Dedifferentiated amniotic fluid mesenchymal stem cell (primary cell): ENCODE measurements at regions not wholly inside any gene's neighbourhood (a gene's known extent, or its start where the extent isn't known, plus 50 kb on each side); places are given as distances from the start of the nearest gene placed in this dataset.
A peak's percentile ranks its signal among the peaks of the same experiment; 100 is the strongest.

Experiments
- DNase-seq: peaks from one replicate; pipeline ENCODE4 v3.0.0-alpha.2; 2016; ENCODE audit errors: extremely low spot score

DNA sequence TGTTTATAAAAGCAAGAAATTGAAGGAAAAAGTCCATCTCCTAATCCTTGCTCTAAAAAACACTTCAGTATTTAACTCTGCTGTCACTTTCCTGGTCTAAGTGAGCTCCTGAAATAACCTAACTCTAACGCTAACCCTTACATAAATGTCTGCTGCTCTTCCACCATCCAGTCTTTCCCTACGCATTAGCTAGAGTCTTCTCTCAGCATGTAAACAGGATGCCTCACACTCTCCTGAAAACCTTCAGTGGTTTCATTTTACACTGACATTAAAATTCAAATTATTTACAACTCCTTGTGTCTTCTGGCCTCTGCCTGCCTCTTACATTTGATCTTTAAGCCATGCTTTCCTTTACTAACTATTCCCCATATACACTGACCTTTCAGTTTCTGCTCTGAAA is 697.6 kb upstream of the CXADR start:
- no peak for DNase-seq

- DNase-seq: no peak
Observed at GRCh38 chr21:16821588-16821987, 691.3 kb upstream of the CXADR start.

DNA sequence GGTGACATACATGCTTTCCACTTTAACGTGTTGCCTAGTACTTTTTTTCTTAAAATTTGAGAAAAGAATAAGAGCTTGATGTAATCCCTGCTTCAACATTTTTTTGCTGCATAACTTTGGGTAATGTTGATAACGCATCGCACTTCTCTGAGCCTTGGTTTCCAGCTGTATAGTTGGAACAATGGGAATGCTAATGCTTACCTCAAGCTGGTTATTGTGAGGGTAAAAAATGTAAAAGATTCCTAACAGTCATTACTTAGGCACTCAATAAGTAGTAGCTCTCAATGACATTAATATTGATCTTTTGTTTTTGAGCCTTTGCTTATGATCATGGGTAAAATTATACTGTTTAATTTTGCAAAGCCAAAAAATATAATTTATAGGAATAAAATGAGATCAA is 683.3 kb upstream of the CXADR start:
- no peak for DNase-seq

- DNase-seq: no peak
Observed at GRCh38 chr21:16832791-16833190, 680.1 kb upstream of the CXADR start.

- no peak for DNase-seq
Observed at GRCh38 chr21:16834791-16835190, 678.1 kb upstream of the CXADR start.

GRCh38 chr21:16837321-16837720 is 675.5 kb upstream of the CXADR start:
- DNase-seq: peak; percentile 21

GRCh38 chr21:16837721-16838120 is 675.1 kb upstream of the CXADR start:
- no peak for DNase-seq

DNA sequence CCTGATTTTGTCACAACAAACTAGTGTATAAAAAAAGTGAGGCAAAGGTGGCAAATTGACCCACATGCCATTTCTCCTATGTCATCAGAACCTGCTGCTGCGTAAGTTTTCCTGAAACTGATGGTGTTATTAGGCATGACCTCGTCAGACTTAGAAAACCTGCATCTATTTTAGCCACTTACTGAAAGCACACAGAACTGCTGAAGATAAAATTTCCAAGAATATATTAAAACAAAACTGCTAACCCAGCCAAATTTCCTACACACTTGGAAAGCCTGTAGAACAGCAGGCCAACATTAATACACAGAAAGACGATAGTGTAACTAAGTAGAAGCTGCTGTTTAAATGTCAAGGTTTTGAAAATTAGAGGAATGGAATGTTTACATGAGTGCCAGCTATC is 674.5 kb upstream of the CXADR start:
- DNase-seq: peak; percentile 20

- DNase-seq: no peak
Observed at GRCh38 chr21:16840538-16840937, 672.3 kb upstream of the CXADR start.

- DNase-seq: no peak
Observed at GRCh38 chr21:16841975-16842695, 670.7 kb upstream of the CXADR start.

DNA sequence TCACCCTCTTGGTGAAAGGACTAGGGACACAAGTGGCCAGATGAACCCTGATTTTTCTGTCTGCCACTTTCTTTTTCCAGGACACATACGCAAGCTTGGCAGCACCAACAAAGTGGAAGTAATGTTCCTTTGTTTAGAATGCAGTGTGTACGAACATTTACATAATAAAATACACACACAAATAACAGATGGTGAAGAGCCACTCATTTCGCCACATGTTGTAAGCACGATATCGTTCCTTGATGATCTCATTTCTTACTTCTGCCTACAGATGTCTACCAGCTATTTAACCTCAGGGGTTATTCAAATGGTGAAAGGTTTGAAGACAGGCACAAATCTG is 670.2 kb upstream of the CXADR start:
- DNase-seq: no peak

DNA sequence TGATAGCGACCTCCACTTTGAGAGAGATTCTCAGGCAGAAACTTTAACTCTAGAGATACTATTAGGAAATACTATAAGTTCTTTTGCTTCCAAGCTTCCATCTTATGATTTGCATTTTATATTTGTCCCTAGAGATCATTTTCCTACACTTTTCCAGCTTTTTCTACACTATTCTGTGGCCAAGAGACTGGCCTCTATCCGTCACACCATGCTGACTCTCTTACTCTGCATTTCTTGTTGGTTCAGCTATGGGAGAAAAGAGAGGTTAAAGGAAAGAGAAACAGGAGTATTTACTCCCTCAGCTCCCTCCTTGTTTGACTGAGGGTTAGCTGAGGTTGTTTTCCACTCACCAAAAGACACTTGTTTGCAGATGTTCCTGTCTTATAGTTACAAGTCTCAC is 665.6 kb upstream of the CXADR start:
- no peak for DNase-seq

DNA sequence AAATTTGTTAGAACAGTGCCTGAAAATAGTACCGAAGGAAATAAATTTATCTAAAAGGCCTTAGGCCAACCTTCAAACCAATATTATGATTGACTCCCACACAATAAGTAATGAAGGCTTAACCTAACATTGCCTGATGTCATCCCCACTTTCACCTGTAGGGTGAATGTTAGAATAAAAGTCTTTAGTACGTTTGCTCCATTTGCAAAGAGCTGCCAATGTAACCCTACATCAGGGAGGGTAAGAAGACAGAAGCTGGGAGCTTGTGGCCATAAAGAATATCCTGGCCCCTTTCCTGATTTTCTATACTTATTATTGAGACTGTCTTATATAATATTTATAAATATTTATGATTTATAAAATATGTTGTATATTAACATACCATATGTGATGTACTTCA is 661.8 kb upstream of the CXADR start:
- no peak for DNase-seq

- DNase-seq: no peak
Observed at GRCh38 chr21:16855164-16855667, 657.6 kb upstream of the CXADR start.

GRCh38 chr21:16863362-16863905 is 649.4 kb upstream of the CXADR start:
- no peak for DNase-seq

DNA sequence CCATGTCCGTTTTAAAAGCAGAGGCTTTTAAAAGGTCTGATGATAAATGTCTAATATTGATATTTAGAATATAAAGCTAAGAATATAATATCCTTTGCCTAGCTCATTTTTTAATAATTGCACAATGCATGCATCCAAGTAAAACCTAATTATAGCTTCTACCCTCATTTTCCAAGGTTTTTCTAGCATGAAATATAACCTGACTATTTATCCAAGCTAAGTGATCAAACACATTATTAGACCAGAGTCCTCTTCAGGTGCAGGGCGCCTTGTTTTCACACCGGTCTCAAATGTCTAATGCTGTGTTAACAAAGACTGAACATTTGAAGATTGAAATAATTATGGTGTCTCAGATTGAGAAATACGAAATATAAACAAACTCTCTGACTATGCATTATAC is 648.9 kb upstream of the CXADR start:
- DNase-seq: no peak

DNA sequence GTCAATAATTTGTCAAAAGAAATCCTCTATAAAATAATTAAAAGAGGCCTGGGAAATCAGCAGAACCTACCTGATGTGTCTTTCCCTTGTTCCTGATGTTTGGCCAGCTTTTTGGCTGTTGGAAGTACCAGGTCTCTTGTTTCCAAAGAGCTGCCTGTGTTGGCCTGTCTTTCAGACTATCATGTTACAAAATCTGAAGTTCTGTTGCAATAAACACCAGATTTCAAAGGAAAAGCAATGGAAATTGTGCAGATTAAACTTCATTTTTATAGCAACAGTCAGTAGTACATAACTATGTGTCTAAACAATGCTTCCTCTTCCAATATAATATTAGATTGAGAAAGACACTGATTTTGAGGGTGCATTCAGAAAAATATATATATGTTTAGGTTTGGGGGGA is 647.2 kb upstream of the CXADR start:
- DNase-seq: no peak

- DNase-seq: no peak
Observed at GRCh38 chr21:16866851-16867250, 646.0 kb upstream of the CXADR start.

- DNase-seq: no peak
Observed at GRCh38 chr21:16870103-16870502, 642.7 kb upstream of the CXADR start.

GRCh38 chr21:16872616-16873015 is 640.2 kb upstream of the CXADR start:
- DNase-seq: no peak

DNA sequence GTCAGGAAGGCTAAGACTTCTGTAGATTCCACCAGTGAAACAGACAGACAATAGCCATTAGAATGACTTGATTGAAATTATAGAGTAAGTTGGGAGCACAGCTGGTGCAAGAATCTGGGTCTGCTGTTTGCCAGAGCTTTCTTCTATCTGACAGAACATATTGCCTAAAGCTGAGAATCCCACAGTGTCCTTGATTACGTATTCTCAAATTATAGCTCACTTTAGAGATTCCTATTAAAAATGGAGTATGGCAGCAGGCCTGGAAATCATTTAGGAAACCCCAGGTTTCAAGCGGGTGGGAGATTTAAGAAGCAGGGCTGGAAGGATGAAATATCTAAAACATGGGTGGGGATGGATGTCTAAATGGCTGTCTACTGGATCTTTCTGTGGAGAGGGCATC is 639.7 kb upstream of the CXADR start:
- no peak for DNase-seq

DNA sequence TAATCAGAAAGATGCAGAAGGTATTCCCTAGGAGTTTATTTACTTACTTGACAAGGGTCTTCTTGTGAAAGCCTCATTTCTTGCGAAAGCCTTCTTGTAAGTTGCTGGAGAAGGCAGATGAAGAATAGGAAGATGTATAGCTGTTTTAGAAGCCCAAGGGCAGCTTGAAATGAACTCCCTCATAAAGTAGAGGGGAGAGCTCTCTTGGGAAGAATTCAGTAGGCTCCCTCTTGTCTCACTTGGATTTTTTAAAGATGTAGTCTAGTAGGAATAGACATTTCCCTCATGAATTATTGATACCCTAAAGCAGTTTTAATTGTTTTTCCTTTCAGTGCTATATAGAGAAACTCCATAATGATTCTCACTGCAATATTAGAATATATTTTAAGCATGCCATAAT is 639.2 kb upstream of the CXADR start:
- no peak for DNase-seq

DNA sequence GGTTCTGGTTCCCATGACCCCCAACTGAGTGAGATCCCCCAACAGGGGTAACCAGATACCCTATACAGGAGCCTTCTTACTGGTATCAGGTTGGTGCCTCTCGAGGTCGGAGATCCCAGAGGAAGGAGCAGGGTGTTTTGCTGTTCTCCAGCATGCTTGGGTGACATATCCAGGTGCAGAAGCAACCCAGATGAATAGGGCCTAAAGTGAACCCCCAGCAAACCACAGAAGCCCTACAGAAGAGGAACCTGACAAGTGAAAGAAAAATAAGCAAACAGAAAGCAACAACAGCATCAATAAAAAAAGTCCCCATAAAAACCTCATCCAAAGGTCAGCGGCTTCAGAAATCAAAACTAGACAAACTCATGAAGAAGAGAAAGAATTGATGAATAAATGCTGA is 633.4 kb upstream of the CXADR start:
- no peak for DNase-seq

DNA sequence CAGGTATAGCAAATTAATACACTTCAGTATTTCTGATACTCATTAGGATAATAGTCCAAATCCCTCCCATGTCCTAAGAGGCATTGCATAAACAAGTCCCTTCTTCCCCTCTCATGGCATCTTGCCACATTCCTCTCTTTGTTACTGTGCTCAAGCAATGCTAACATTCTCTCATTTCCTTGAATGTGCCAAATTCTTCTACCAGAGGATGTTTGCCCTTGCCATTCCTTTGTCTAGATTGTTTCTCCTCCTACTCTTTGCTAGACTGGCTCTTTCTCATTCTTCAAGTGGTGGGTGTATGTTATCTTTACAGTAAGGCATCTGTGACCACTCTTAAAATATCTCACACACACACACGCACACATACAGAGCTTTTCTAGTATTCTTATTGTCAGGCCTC is 621.0 kb upstream of the CXADR start:
- peak; percentile 84 for DNase-seq
